ENCODE measurements at regions not wholly inside any gene's neighbourhood (a gene's known extent, or its start where the extent isn't known, plus 50 kb on each side); places are given as distances from the start of the nearest gene placed in this dataset.

DNA sequence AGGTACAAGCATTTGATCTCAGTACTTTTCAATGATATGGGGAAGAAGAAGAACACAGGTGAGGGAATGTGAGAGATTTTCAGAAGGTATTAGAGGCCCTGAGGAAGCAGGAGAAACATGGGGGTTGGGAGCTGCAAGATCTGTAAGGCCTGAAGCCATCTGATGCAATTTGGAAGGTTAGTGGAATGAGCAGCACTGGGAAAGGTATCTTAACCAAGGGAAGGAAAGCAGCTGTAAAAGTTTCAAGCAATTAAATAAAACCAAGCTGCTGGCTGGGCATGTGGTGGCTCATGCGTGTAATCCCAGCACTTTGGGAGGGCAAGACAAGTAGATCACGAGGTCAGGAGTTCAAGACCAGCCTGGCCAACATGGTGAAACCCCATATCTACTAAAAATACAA lies 104.4 kb upstream of the PARP11 start:
- no peak overlapping the region for H3K4me3 ChIP-seq
- Mint-ChIP-seq H3K27me3 (ENCODE audit: insufficient read depth, low read depth, poor library complexity) (no peaks in the 10 kb centered on the region), H3K36me3 (ENCODE audit: low read depth) (peaks cover 5% of the 10 kb centered on the region; the same call in 1 of the 3 replicates), H3K27ac (no peak overlapping the region), H3K9me3 (peaks cover 15% of the 10 kb centered on the region; the same call in 2 of the 3 replicates), H3K4me1 (peaks cover 2% of the 10 kb centered on the region; the same call in 1 of the 3 replicates), H3K4me3 (no peak overlapping the region)
- TF ChIP-seq, protein P1, sequence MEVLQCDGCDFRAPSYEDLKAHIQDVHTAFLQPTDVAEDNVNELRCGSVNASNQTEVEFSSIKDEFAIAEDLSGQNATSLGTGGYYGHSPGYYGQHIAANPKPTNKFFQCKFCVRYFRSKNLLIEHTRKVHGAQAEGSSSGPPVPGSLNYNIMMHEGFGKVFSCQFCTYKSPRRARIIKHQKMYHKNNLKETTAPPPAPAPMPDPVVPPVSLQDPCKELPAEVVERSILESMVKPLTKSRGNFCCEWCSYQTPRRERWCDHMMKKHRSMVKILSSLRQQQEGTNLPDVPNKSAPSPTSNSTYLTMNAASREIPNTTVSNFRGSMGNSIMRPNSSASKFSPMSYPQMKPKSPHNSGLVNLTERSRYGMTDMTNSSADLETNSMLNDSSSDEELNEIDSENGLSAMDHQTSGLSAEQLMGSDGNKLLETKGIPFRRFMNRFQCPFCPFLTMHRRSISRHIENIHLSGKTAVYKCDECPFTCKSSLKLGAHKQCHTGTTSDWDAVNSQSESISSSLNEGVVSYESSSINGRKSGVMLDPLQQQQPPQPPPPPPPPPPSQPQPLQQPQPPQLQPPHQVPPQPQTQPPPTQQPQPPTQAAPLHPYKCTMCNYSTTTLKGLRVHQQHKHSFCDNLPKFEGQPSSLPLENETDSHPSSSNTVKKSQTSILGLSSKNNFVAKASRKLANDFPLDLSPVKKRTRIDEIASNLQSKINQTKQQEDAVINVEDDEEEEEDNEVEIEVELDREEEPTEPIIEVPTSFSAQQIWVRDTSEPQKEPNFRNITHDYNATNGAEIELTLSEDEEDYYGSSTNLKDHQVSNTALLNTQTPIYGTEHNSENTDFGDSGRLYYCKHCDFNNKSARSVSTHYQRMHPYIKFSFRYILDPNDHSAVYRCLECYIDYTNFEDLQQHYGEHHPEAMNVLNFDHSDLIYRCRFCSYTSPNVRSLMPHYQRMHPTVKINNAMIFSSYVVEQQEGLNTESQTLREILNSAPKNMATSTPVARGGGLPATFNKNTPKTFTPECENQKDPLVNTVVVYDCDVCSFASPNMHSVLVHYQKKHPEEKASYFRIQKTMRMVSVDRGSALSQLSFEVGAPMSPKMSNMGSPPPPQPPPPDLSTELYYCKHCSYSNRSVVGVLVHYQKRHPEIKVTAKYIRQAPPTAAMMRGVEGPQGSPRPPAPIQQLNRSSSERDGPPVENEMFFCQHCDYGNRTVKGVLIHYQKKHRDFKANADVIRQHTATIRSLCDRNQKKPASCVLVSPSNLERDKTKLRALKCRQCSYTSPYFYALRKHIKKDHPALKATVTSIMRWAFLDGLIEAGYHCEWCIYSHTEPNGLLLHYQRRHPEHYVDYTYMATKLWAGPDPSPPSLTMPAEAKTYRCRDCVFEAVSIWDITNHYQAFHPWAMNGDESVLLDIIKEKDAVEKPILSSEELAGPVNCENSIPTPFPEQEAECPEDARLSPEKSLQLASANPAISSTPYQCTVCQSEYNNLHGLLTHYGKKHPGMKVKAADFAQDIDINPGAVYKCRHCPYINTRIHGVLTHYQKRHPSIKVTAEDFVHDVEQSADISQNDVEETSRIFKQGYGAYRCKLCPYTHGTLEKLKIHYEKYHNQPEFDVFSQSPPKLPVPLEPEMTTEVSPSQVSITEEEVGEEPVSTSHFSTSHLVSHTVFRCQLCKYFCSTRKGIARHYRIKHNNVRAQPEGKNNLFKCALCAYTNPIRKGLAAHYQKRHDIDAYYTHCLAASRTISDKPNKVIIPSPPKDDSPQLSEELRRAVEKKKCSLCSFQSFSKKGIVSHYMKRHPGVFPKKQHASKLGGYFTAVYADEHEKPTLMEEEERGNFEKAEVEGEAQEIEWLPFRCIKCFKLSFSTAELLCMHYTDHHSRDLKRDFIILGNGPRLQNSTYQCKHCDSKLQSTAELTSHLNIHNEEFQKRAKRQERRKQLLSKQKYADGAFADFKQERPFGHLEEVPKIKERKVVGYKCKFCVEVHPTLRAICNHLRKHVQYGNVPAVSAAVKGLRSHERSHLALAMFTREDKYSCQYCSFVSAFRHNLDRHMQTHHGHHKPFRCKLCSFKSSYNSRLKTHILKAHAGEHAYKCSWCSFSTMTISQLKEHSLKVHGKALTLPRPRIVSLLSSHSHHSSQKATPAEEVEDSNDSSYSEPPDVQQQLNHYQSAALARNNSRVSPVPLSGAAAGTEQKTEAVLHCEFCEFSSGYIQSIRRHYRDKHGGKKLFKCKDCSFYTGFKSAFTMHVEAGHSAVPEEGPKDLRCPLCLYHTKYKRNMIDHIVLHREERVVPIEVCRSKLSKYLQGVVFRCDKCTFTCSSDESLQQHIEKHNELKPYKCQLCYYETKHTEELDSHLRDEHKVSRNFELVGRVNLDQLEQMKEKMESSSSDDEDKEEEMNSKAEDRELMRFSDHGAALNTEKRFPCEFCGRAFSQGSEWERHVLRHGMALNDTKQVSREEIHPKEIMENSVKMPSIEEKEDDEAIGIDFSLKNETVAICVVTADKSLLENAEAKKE (CRISPR knock-in tag; IDR thresholded peaks at IDR 0.05): no peak
- TF ChIP-seq EZH2 (IDR thresholded peaks at IDR 0.05; ENCODE audit: low read depth, unreplicated experiment) (no peak), JUNB (IDR thresholded peaks at IDR 0.05; ENCODE audit: unreplicated experiment) (no peak), POLR2AphosphoS5 (IDR thresholded peaks at IDR 0.05; ENCODE audit: low read depth) (no peak)
- TF ChIP-seq, protein P2, sequence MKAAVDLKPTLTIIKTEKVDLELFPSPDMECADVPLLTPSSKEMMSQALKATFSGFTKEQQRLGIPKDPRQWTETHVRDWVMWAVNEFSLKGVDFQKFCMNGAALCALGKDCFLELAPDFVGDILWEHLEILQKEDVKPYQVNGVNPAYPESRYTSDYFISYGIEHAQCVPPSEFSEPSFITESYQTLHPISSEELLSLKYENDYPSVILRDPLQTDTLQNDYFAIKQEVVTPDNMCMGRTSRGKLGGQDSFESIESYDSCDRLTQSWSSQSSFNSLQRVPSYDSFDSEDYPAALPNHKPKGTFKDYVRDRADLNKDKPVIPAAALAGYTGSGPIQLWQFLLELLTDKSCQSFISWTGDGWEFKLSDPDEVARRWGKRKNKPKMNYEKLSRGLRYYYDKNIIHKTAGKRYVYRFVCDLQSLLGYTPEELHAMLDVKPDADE (IDR thresholded peaks at IDR 0.05): no peak
- no peaks in the 10 kb centered on the region for H3K9me2 ChIP-seq (ENCODE audit: insufficient read depth)
- ATAC-seq: no peak
- no peak for DNase-seq (ENCODE audit: low spot score)
- H3K27me3 ChIP-seq (ENCODE audit: insufficient read depth): no peaks in the 10 kb centered on the region
- H3K4me1 ChIP-seq (ENCODE audit: insufficient read depth): no peaks in the 10 kb centered on the region
- H3K4me2 ChIP-seq: no peak overlapping the region
- no peak overlapping the region for H3K27ac ChIP-seq (ENCODE audit: low read depth)
- no peak overlapping the region for H2AFZ ChIP-seq
- H3K36me3 ChIP-seq (ENCODE audit: insufficient read depth): no peaks in the 10 kb centered on the region
- no peaks in the 10 kb centered on the region for H3F3A ChIP-seq (replicated peaks; ENCODE audit: low read depth)
- H4K20me1 ChIP-seq (replicated peaks; ENCODE audit: insufficient read depth): no peaks in the 10 kb centered on the region
- no peaks in the 10 kb centered on the region for H3K79me2 ChIP-seq (replicated peaks; ENCODE audit: insufficient read depth)

Data from GM23338 (cell line).